HG03354 (cell line): ENCODE measurements at regions not wholly inside any gene's neighbourhood (a gene's known extent, or its start where the extent isn't known, plus 50 kb on each side); places are given as distances from the start of the nearest gene placed in this dataset.

Source experiments
- ATAC-seq: cut with Tn5 transposase; IDR thresholded peaks from one replicate; pipeline ENCODE4 v1.9.1; 2021; ENCODE audit warnings: mild to moderate bottlenecking; ENCODE audit not compliant: unreplicated experiment, poor library complexity, severe bottlenecking

GRCh38 chr17:15177343-15177742 lies 87.8 kb downstream of the PMP22 start:
- no peak for ATAC-seq

GRCh38 chr17:15175356-15175755 lies 89.8 kb downstream of the PMP22 start:
- no peak for ATAC-seq

GRCh38 chr17:15171167-15172047 lies 93.7 kb downstream of the PMP22 start:
- peak; percentile 80 for ATAC-seq

GRCh38 chr17:15169676-15170075 lies 95.5 kb downstream of the PMP22 start:
- no peak for ATAC-seq

- no peak for ATAC-seq
Measured at GRCh38 chr17:15168379-15168778, 96.7 kb downstream of the PMP22 start.

GRCh38 chr17:15161395-15161794 lies 103.7 kb downstream of the PMP22 start:
- ATAC-seq: no peak

- no peak for ATAC-seq
Measured at GRCh38 chr17:15157051-15157450, 108.1 kb downstream of the PMP22 start.

- no peak for ATAC-seq
Measured at GRCh38 chr17:15154618-15155017, 110.5 kb downstream of the PMP22 start.

- no peak for ATAC-seq
Measured at GRCh38 chr17:15145621-15146020, 119.5 kb downstream of the PMP22 start.

GRCh38 chr17:15143524-15143923 lies 121.6 kb downstream of the PMP22 start:
- ATAC-seq: no peak

- no peak for ATAC-seq
Measured at GRCh38 chr17:15134363-15134762, 130.8 kb downstream of the PMP22 start.

- ATAC-seq: no peak
Measured at GRCh38 chr17:15133826-15134225, 131.3 kb downstream of the PMP22 start.

GRCh38 chr17:15133143-15133542 lies 132.0 kb downstream of the PMP22 start:
- ATAC-seq: no peak

GRCh38 chr17:15130426-15130825 lies 134.7 kb downstream of the PMP22 start:
- ATAC-seq: no peak

- no peak for ATAC-seq
Measured at GRCh38 chr17:15129986-15130385, 135.1 kb downstream of the PMP22 start.

- ATAC-seq: no peak
Measured at GRCh38 chr17:15124746-15125145, 140.4 kb downstream of the PMP22 start.

- no peak for ATAC-seq
Measured at GRCh38 chr17:15124264-15124595, 140.9 kb downstream of the PMP22 start.

- ATAC-seq: no peak
Measured at GRCh38 chr17:15123593-15124263, 141.4 kb downstream of the PMP22 start.

GRCh38 chr17:15122857-15123256 lies 142.3 kb downstream of the PMP22 start:
- no peak for ATAC-seq

GRCh38 chr17:15121426-15121825 lies 143.7 kb downstream of the PMP22 start:
- no peak for ATAC-seq

- ATAC-seq: no peak
Measured at GRCh38 chr17:15119968-15120367, 145.2 kb downstream of the PMP22 start.
